K562 (cell line): ENCODE measurements at regions not wholly inside any gene's neighbourhood (a gene's known extent, or its start where the extent isn't known, plus 50 kb on each side); places are given as distances from the start of the nearest gene placed in this dataset.
A peak's percentile ranks its signal among the peaks of the same experiment; 100 is the strongest.

ENCODE experiments used
- ATF1 ChIP-seq, 2 experiments: fragments of 450-650 bp in 1 of 2; IDR thresholded peaks; 2 replicates each; pipeline ENCODE4 v1.6.1; 2016; ENCODE audit warnings: missing compliant biosample characterization in 1 of 2, missing genetic modification characterization in 1 of 2
- ATF7 ChIP-seq: fragments of 450-650 bp; IDR thresholded peaks from 2 replicates; pipeline ENCODE4 v1.7.1; 2014; ENCODE audit warnings: mild to moderate bottlenecking, moderate library complexity
- E2F3 ChIP-seq: fragments of 250-450 bp; sonication (Bioruptor Pico); IDR thresholded peaks from 2 replicates; pipeline ENCODE4 v1.4.0; 2020; ENCODE audit warnings: mild to moderate bottlenecking
- FOXK2 ChIP-seq, 2 experiments: fragments of 450-650 bp; IDR thresholded peaks in 1 of 2; conservative IDR thresholded peaks in 1 of 2; 2 replicates each; pipeline ENCODE4 v1.6.1; 2016; ENCODE audit warnings: low read depth in 2 of 2, mild to moderate bottlenecking in 1 of 2
- HSF4 ChIP-seq: fragments of 250-450 bp; sonication (Bioruptor Pico); IDR thresholded peaks from 2 replicates; pipeline ENCODE4 v2.1.2; 2022; ENCODE audit warnings: mild to moderate bottlenecking, moderate library complexity, borderline replicate concordance
- SMARCE1 ChIP-seq: fragments of 450-650 bp; IDR thresholded peaks from 2 replicates; pipeline ENCODE4 v1.7.1; 2016; ENCODE audit warnings: mild to moderate bottlenecking
- ZBTB7A ChIP-seq: IDR thresholded peaks from 2 replicates; pipeline ENCODE4 v1.6.1; 2011; ENCODE audit warnings: low read depth, mild to moderate bottlenecking, low read length, moderate library complexity, borderline replicate concordance; ENCODE audit not compliant: control insufficient read depth
- ZNF23 ChIP-seq: fragments of 250-450 bp; sonication (Bioruptor Pico); IDR thresholded peaks from 2 replicates; pipeline ENCODE4 v1.4.0; 2020; ENCODE audit warnings: mild to moderate bottlenecking
- TF ChIP-seq, protein P1 (sequence below): fragments of 250-450 bp; sonication (Bioruptor Pico); IDR thresholded peaks from 2 replicates; pipeline ENCODE4 v1.4.0; 2020
- TF ChIP-seq, protein P2 (sequence below): fragments of 450-650 bp; IDR thresholded peaks from 2 replicates; pipeline ENCODE4 v1.6.1; 2016; ENCODE audit warnings: mild to moderate bottlenecking, moderate library complexity

DNA sequence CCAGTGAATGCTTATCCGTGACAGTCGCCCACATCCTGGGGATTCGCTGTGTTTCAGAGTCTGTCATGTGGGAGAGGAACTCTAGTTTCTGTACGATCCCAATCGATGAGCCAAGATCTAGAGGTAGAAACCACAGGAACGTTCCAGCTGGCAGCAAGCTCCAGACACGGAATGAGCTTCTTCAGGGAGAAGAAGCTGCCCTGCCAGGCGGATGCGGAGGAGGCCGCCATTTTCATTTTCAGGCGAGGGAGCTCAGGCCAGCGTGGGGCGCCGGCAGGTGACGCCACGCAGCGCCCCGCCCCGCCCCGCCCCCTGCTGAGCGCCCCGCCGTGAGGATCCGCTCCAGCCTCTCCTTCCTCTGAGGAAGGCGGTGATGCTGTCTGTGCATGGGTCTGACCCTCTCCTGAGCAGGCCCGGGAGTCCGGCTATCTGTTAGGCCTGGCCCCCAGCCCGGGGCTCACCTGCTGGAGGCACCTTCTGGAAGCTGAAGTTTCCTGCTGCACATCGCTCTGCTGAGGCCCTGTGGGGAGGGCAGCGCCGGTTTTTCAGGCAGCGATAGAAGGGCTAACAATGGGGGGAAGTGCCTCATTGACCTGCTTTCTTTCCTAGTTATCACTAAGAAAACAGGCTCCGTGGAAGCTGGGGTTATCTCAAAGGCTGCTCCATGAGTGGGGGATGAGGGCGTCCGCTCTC, 147.5 kb downstream of the ERMARD start (continued):
- TF ChIP-seq, protein P1, sequence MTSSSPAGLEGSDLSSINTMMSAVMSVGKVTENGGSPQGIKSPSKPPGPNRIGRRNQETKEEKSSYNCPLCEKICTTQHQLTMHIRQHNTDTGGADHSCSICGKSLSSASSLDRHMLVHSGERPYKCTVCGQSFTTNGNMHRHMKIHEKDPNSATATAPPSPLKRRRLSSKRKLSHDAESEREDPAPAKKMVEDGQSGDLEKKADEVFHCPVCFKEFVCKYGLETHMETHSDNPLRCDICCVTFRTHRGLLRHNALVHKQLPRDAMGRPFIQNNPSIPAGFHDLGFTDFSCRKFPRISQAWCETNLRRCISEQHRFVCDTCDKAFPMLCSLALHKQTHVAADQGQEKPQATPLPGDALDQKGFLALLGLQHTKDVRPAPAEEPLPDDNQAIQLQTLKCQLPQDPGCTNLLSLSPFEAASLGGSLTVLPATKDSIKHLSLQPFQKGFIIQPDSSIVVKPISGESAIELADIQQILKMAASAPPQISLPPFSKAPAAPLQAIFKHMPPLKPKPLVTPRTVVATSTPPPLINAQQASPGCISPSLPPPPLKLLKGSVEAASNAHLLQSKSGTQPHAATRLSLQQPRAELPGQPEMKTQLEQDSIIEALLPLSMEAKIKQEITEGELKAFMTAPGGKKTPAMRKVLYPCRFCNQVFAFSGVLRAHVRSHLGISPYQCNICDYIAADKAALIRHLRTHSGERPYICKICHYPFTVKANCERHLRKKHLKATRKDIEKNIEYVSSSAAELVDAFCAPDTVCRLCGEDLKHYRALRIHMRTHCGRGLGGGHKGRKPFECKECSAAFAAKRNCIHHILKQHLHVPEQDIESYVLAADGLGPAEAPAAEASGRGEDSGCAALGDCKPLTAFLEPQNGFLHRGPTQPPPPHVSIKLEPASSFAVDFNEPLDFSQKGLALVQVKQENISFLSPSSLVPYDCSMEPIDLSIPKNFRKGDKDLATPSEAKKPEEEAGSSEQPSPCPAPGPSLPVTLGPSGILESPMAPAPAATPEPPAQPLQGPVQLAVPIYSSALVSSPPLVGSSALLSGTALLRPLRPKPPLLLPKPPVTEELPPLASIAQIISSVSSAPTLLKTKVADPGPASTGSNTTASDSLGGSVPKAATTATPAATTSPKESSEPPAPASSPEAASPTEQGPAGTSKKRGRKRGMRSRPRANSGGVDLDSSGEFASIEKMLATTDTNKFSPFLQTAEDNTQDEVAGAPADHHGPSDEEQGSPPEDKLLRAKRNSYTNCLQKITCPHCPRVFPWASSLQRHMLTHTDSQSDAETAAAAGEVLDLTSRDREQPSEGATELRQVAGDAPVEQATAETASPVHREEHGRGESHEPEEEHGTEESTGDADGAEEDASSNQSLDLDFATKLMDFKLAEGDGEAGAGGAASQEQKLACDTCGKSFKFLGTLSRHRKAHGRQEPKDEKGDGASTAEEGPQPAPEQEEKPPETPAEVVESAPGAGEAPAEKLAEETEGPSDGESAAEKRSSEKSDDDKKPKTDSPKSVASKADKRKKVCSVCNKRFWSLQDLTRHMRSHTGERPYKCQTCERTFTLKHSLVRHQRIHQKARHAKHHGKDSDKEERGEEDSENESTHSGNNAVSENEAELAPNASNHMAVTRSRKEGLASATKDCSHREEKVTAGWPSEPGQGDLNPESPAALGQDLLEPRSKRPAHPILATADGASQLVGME (CRISPR knock-in tag): no peak
- TF ChIP-seq SMARCE1 (no peak), ATF7 (peak; percentile 29; the same call in 1 of the 2 replicates), ZNF23 (CRISPR knock-in tag) (no peak), ZBTB7A (no peak), FOXK2 (conservative IDR thresholded peaks at IDR 0.05 in 1 of 2, IDR thresholded peaks at IDR 0.05 in 1 of 2; ENCODE audit: low read depth in 2 of 2) (no peak), ATF1 (CRISPR knock-in tag; IDR thresholded peaks at IDR 0.05) (no peak), ATF1 (tag; IDR thresholded peaks at IDR 0.05) (peak; percentile 75), E2F3 (no peak), HSF4 (CRISPR knock-in tag) (no peak)
- TF ChIP-seq, protein P2, sequence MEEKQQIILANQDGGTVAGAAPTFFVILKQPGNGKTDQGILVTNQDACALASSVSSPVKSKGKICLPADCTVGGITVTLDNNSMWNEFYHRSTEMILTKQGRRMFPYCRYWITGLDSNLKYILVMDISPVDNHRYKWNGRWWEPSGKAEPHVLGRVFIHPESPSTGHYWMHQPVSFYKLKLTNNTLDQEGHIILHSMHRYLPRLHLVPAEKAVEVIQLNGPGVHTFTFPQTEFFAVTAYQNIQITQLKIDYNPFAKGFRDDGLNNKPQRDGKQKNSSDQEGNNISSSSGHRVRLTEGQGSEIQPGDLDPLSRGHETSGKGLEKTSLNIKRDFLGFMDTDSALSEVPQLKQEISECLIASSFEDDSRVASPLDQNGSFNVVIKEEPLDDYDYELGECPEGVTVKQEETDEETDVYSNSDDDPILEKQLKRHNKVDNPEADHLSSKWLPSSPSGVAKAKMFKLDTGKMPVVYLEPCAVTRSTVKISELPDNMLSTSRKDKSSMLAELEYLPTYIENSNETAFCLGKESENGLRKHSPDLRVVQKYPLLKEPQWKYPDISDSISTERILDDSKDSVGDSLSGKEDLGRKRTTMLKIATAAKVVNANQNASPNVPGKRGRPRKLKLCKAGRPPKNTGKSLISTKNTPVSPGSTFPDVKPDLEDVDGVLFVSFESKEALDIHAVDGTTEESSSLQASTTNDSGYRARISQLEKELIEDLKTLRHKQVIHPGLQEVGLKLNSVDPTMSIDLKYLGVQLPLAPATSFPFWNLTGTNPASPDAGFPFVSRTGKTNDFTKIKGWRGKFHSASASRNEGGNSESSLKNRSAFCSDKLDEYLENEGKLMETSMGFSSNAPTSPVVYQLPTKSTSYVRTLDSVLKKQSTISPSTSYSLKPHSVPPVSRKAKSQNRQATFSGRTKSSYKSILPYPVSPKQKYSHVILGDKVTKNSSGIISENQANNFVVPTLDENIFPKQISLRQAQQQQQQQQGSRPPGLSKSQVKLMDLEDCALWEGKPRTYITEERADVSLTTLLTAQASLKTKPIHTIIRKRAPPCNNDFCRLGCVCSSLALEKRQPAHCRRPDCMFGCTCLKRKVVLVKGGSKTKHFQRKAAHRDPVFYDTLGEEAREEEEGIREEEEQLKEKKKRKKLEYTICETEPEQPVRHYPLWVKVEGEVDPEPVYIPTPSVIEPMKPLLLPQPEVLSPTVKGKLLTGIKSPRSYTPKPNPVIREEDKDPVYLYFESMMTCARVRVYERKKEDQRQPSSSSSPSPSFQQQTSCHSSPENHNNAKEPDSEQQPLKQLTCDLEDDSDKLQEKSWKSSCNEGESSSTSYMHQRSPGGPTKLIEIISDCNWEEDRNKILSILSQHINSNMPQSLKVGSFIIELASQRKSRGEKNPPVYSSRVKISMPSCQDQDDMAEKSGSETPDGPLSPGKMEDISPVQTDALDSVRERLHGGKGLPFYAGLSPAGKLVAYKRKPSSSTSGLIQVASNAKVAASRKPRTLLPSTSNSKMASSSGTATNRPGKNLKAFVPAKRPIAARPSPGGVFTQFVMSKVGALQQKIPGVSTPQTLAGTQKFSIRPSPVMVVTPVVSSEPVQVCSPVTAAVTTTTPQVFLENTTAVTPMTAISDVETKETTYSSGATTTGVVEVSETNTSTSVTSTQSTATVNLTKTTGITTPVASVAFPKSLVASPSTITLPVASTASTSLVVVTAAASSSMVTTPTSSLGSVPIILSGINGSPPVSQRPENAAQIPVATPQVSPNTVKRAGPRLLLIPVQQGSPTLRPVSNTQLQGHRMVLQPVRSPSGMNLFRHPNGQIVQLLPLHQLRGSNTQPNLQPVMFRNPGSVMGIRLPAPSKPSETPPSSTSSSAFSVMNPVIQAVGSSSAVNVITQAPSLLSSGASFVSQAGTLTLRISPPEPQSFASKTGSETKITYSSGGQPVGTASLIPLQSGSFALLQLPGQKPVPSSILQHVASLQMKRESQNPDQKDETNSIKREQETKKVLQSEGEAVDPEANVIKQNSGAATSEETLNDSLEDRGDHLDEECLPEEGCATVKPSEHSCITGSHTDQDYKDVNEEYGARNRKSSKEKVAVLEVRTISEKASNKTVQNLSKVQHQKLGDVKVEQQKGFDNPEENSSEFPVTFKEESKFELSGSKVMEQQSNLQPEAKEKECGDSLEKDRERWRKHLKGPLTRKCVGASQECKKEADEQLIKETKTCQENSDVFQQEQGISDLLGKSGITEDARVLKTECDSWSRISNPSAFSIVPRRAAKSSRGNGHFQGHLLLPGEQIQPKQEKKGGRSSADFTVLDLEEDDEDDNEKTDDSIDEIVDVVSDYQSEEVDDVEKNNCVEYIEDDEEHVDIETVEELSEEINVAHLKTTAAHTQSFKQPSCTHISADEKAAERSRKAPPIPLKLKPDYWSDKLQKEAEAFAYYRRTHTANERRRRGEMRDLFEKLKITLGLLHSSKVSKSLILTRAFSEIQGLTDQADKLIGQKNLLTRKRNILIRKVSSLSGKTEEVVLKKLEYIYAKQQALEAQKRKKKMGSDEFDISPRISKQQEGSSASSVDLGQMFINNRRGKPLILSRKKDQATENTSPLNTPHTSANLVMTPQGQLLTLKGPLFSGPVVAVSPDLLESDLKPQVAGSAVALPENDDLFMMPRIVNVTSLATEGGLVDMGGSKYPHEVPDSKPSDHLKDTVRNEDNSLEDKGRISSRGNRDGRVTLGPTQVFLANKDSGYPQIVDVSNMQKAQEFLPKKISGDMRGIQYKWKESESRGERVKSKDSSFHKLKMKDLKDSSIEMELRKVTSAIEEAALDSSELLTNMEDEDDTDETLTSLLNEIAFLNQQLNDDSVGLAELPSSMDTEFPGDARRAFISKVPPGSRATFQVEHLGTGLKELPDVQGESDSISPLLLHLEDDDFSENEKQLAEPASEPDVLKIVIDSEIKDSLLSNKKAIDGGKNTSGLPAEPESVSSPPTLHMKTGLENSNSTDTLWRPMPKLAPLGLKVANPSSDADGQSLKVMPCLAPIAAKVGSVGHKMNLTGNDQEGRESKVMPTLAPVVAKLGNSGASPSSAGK: peak; percentile 56
